ENCODE measurements at regions not wholly inside any gene's neighbourhood (a gene's known extent, or its start where the extent isn't known, plus 50 kb on each side); places are given as distances from the start of the nearest gene placed in this dataset.

DNA sequence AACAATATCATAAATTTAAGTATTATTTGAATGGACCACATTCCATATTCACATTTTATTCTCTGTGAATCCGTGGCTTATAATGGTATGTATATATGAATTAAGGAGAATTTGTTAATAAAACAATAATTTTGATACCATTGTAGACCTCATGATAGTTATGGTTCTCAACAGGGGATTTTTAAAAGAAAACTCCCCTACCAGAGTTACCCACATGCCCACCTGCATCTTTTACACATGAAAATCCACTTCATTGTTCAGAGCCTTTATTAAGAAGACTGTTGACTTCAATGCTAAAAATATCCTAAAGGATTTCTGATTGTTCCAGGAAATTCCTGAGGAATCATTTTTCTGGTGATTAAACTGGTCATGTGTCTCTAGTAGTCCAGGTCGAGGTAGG, 557.7 kb upstream of the MEF2C start:
- no peak for DNase-seq
- H3K4me3 ChIP-seq, result no peak overlapping the region
- WGBS, 2 donors (ENCODE audit: low coverage in 1 of 2), result 82 to 89% methylated on average over 2 of the region's 2 CpGs
- TF ChIP-seq POLR2A (IDR thresholded peaks at IDR 0.05), result no peak
- TF ChIP-seq POLR2AphosphoS5 (IDR thresholded peaks at IDR 0.05), result no peak
- no peak for TF ChIP-seq EP300 (IDR thresholded peaks at IDR 0.05; ENCODE audit: low read depth)
- TF ChIP-seq, protein P1, sequence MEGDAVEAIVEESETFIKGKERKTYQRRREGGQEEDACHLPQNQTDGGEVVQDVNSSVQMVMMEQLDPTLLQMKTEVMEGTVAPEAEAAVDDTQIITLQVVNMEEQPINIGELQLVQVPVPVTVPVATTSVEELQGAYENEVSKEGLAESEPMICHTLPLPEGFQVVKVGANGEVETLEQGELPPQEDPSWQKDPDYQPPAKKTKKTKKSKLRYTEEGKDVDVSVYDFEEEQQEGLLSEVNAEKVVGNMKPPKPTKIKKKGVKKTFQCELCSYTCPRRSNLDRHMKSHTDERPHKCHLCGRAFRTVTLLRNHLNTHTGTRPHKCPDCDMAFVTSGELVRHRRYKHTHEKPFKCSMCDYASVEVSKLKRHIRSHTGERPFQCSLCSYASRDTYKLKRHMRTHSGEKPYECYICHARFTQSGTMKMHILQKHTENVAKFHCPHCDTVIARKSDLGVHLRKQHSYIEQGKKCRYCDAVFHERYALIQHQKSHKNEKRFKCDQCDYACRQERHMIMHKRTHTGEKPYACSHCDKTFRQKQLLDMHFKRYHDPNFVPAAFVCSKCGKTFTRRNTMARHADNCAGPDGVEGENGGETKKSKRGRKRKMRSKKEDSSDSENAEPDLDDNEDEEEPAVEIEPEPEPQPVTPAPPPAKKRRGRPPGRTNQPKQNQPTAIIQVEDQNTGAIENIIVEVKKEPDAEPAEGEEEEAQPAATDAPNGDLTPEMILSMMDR (IDR thresholded peaks at IDR 0.05), result no peak
- no peaks in the 10 kb centered on the region for H3K4me1 ChIP-seq
- H3K27me3 ChIP-seq, result no peaks in the 10 kb centered on the region
- in situ Hi-C loops (cut with MboI; ENCODE audit: low pct_ligation_motif_present in 1 of 4, low pct_unique_long_range_greater_than_20kb in 1 of 4, low sequenced_read_pairs in 3 of 4) (no loop called here), intact Hi-C loops (cut with DNase I; ENCODE audit: low total_unique reads) (no loop called here)
- no peaks in the 10 kb centered on the region for H3K36me3 ChIP-seq
- H3K9me3 ChIP-seq, result no peaks in the 10 kb centered on the region
- no peak overlapping the region for H3K27ac ChIP-seq

DNA sequence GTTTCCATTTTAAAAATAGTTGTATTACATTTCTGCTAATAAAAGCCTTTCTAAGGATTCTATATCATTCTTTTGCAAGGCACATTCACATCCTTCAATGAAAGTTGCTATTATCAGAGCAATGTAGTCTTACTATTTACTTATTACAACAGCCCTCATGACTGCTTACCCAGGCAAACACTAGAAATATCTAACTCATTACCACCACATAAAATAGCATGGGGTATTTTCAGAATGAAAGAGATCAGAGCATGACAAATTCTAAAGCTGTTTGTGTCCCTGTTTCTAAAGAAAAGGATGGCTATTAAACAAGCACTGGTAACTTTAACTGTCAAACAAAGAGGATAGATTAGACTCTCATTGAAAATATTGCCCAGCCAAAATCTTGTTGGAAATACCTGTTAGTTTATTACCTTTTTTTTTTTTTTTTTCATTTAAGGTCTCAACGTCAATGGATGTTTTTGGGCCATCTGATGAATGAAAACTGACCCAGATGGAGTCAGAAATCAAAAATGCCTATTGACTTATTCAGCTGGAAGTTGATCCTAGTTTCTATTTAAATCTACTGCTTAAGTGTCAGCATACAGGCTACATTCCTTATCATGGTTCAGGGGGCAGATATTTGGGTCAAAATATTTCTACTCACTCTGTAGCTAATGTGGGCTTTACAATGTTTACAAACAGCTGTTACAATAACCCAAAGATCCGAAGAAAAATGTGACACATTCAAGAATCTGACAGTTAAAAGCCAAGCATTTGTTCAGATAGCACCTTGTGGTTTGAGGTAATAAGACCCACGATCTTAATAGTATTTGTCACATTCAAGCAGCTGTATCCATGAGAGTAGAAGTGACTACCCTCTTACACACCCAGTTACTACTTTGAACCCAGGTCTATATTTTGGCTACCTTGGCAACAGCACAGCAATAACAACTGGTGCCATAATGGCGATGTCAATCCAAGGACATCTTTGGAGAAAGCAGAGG, 554.8 kb upstream of the MEF2C start:
- Histone ChIP-seq H3K9me3 (no peaks in the 10 kb centered on the region), H3K27me3 (no peaks in the 10 kb centered on the region), H3K4me1 (no peaks in the 10 kb centered on the region), H3K27ac (no peak overlapping the region), H3K4me3 (no peak overlapping the region), H3K36me3 (no peaks in the 10 kb centered on the region)
- intact Hi-C loops (cut with DNase I; ENCODE audit: low total_unique reads), result no loop called here
- no peak for DNase-seq
- 66 to 72% methylated on average over 4 of the region's 4 CpGs for WGBS, 2 donors (ENCODE audit: low coverage in 1 of 2)
- no peak for TF ChIP-seq POLR2AphosphoS5 (IDR thresholded peaks at IDR 0.05)
- TF ChIP-seq POLR2A (IDR thresholded peaks at IDR 0.05), result no peak
- TF ChIP-seq, protein P1 (IDR thresholded peaks at IDR 0.05), result no peak
- no peak for TF ChIP-seq EP300 (IDR thresholded peaks at IDR 0.05; ENCODE audit: low read depth)
- in situ Hi-C loops (cut with MboI; ENCODE audit: low pct_ligation_motif_present in 1 of 4, low pct_unique_long_range_greater_than_20kb in 1 of 4, low sequenced_read_pairs in 3 of 4), result no loop called here

DNA sequence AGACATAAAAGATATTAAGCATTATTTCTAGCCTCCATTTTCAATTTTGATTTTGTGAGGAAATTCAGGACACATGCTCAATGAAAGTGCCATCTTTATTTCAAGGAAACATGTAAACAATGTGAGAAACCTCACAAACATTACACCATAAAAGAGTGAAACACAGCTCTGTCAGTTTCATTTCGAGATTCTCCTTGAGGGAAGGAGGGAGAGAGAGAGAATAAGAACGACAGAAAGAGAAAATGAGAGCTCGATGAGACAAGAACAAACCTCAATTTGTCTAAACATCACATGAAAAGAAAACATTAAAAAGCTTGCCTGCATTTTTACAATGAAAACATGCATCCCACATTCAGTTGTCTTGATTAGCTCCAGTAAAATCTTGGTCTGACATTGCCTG, 553.5 kb upstream of the MEF2C start:
- no peak overlapping the region for H3K4me3 ChIP-seq
- H3K36me3 ChIP-seq, result no peaks in the 10 kb centered on the region
- in situ Hi-C loops (cut with MboI; ENCODE audit: low pct_ligation_motif_present in 1 of 4, low pct_unique_long_range_greater_than_20kb in 1 of 4, low sequenced_read_pairs in 3 of 4), result no loop called here
- H3K27ac ChIP-seq, result no peak overlapping the region
- TF ChIP-seq POLR2AphosphoS5 (IDR thresholded peaks at IDR 0.05), result no peak
- no peak for TF ChIP-seq POLR2A (IDR thresholded peaks at IDR 0.05)
- TF ChIP-seq, protein P1 (IDR thresholded peaks at IDR 0.05), result no peak
- no peak for TF ChIP-seq EP300 (IDR thresholded peaks at IDR 0.05; ENCODE audit: low read depth)
- no peaks in the 10 kb centered on the region for H3K4me1 ChIP-seq
- H3K9me3 ChIP-seq, result no peaks in the 10 kb centered on the region
- DNase-seq, result no peak
- intact Hi-C loops (cut with DNase I; ENCODE audit: low total_unique reads), result no loop called here
- 54 to 60% methylated on average over 3 of the region's 3 CpGs for WGBS, 2 donors (ENCODE audit: low coverage in 1 of 2)
- H3K27me3 ChIP-seq, result no peaks in the 10 kb centered on the region

DNA sequence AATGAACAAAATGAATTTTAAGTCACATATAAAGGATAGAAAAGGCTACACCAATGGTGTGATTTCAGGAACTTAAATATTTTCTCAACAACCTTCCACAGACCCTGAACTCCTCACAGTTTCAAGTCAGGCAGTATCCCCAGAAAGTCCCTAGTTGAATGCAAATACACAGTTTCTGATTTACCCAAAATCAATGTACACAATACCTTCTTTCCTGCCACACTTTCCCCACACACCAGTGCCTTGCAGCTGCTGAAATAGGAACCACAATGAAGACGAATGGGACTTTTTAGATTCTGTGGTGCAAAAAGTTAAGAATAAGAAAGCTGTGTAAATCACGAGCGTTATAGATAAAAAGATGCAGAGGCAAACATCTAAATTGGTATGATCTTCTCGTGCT, 552.4 kb upstream of the MEF2C start:
- WGBS, 2 donors (ENCODE audit: low coverage in 1 of 2), result 70 to 71% methylated on average over 4 of the region's 4 CpGs
- H3K36me3 ChIP-seq, result no peaks in the 10 kb centered on the region
- intact Hi-C loops (cut with DNase I; ENCODE audit: low total_unique reads), result no loop called here
- TF ChIP-seq POLR2AphosphoS5 (IDR thresholded peaks at IDR 0.05) (no peak), EP300 (IDR thresholded peaks at IDR 0.05; ENCODE audit: low read depth) (no peak), POLR2A (IDR thresholded peaks at IDR 0.05) (no peak)
- TF ChIP-seq, protein P1 (IDR thresholded peaks at IDR 0.05), result no peak
- no peaks in the 10 kb centered on the region for H3K27me3 ChIP-seq
- in situ Hi-C loops (cut with MboI; ENCODE audit: low pct_ligation_motif_present in 1 of 4, low pct_unique_long_range_greater_than_20kb in 1 of 4, low sequenced_read_pairs in 3 of 4), result no loop called here
- no peak for DNase-seq
- H3K27ac ChIP-seq, result no peak overlapping the region
- no peaks in the 10 kb centered on the region for H3K4me1 ChIP-seq
- no peaks in the 10 kb centered on the region for H3K9me3 ChIP-seq
- H3K4me3 ChIP-seq, result no peak overlapping the region
